HepG2 (cell line): ENCODE measurements at regions not wholly inside any gene's neighbourhood (a gene's known extent, or its start where the extent isn't known, plus 50 kb on each side); places are given as distances from the start of the nearest gene placed in this dataset.

ENCODE experiments used
- ATAC-seq: fragments of 200-7000 bp; cut with Tn5 transposase; 3 replicates; pipeline ENCODE4 v1.9.1; 2020; ENCODE audit warnings: mild to moderate bottlenecking, moderate library complexity
- BruUV-seq: library from RNA; stranded (reverse); fragments of 400-500 nt; replicated peaks from 2 replicates; lab custom pipeline; 2021; lab: Mats Ljungman, UMichigan
- CTCF ChIA-PET: fragments of 300-600 bp; formaldehyde crosslinking; extraction: SDS; loops from one replicate; lab custom pipeline; 2021; ENCODE audit warnings: low total read pairs, inconsistent platforms, low intra/inter-chr PET ratio; lab: Yijun Ruan, JAX
- POLR2A ChIA-PET: fragments of 350-600 bp; sonication (Branson Sonifier 250); formaldehyde crosslinking; loops from one replicate; lab custom pipeline; 2020; ENCODE audit warnings: antibody characterized with exemption, inconsistent platforms; lab: Yijun Ruan, JAX
- DNase-seq: peaks from one replicate; pipeline ENCODE4 v3.0.0-alpha.2; 2015; ENCODE audit warnings: low spot score
- FAIRE-seq: peaks from 3 replicates; lab custom pipeline; 2011; peaks lifted over from hg19 to GRCh38; lab: Jason Lieb, UNC
- H2AFZ ChIP-seq: one replicate; pipeline ENCODE4 v1.6.1; 2011; ENCODE audit warnings: low read length, inconsistent platforms
- H3K27ac ChIP-seq: fragments of 300-600 bp; 3 replicates; pipeline ENCODE4 v1.8.0; 2011; ENCODE audit warnings: mixed run types, mild to moderate bottlenecking, mixed read lengths, low read length, inconsistent platforms; ENCODE audit not compliant: insufficient read depth; ENCODE audit errors: extremely low read length
- H3K27me3 ChIP-seq, 2 experiments: fragments of 200-600 bp in 1 of 2; 2 replicates in 1 of 2; 3 replicates in 1 of 2; pipeline versions ENCODE4 v1.6.0 to v1.8.0; 2011; ENCODE audit warnings: low read length in 2 of 2, mild to moderate bottlenecking in 2 of 2, moderate library complexity in 2 of 2, inconsistent platforms in 1 of 2; ENCODE audit not compliant: insufficient read depth in 2 of 2, control insufficient read depth in 1 of 2
- H3K36me3 ChIP-seq, 2 experiments: fragments of 200-600 bp in 1 of 2; replicated peaks in 1 of 2; 2 replicates in 1 of 2; 3 replicates in 1 of 2; pipeline versions ENCODE4 v1.5.1 to v1.8.0; 2011; ENCODE audit warnings: low read length in 2 of 2, inconsistent platforms in 1 of 2; ENCODE audit not compliant: insufficient read depth in 2 of 2, control insufficient read depth in 1 of 2
- H3K4me1 ChIP-seq: 2 replicates; pipeline ENCODE4 v1.5.1; 2012; ENCODE audit warnings: low read length, inconsistent platforms; ENCODE audit not compliant: insufficient read depth
- H3K4me2 ChIP-seq: 2 replicates; pipeline ENCODE4 v1.6.0; 2011; ENCODE audit warnings: low read depth, low read length, inconsistent platforms
- H3K4me3 ChIP-seq, 3 experiments: fragments of 200-600 bp in 1 of 3; sonication (generic), shearing (Covaris generic) in 1 of 3; replicated peaks in 1 of 3; 2 replicates each; pipeline ENCODE4 v1.5.1; 2011 to 2016; ENCODE audit warnings: low read length in 3 of 3, inconsistent platforms in 2 of 3, low read depth in 2 of 3, mild to moderate bottlenecking in 2 of 3, control low read depth in 1 of 3, mixed read lengths in 1 of 3; ENCODE audit not compliant: insufficient read depth in 1 of 3
- H3K79me2 ChIP-seq: one replicate; pipeline ENCODE4 v1.6.1; 2011; ENCODE audit warnings: low read length, inconsistent platforms; ENCODE audit not compliant: insufficient read depth
- H3K9ac ChIP-seq: 2 replicates; pipeline ENCODE4 v1.6.0; 2011; ENCODE audit warnings: mild to moderate bottlenecking, low read depth, low read length, inconsistent platforms; ENCODE audit not compliant: insufficient read depth
- H3K9me3 ChIP-seq: 2 replicates; pipeline ENCODE4 v1.5.1; 2012; ENCODE audit warnings: mild to moderate bottlenecking, low read length
- H4K20me1 ChIP-seq: 2 replicates; pipeline ENCODE4 v1.6.0; 2011; ENCODE audit warnings: inconsistent platforms, mild to moderate bottlenecking, low read length, moderate library complexity; ENCODE audit not compliant: insufficient read depth
- DZIP1 ChIP-seq: sonication (generic); formaldehyde crosslinking; IDR thresholded peaks from 2 replicates; pipeline ENCODE4 v1.5.0; 2020; ENCODE audit warnings: mild to moderate bottlenecking, missing genetic modification reagents
- FIP1L1 ChIP-seq: fragments of 200-400 bp; formaldehyde crosslinking; IDR thresholded peaks from 2 replicates; pipeline ENCODE4 v1.6.1; 2018; ENCODE audit warnings: low read depth, mild to moderate bottlenecking, low read length, moderate library complexity, borderline replicate concordance; ENCODE audit not compliant: insufficient read depth
- HBP1 ChIP-seq: IDR thresholded peaks from 2 replicates; pipeline ENCODE4 v1.6.1; 2016; ENCODE audit warnings: low read depth, control low read depth
- NFYC ChIP-seq: IDR thresholded peaks from 2 replicates; pipeline ENCODE4 v1.6.1; 2016; ENCODE audit warnings: missing genetic modification reagents, missing compliant biosample characterization
- PREB ChIP-seq: sonication (generic); formaldehyde crosslinking; IDR thresholded peaks from 2 replicates; pipeline ENCODE4 v1.4.0; 2020; ENCODE audit warnings: missing genetic modification reagents
- RFX5 ChIP-seq: IDR thresholded peaks from 2 replicates; pipeline ENCODE4 v1.6.1; 2011; ENCODE audit warnings: low read depth, low read length, improper control_type of control experiment
- SP4 ChIP-seq: sonication (generic); formaldehyde crosslinking; IDR thresholded peaks from 2 replicates; pipeline ENCODE4 v1.8.1; 2023; ENCODE audit warnings: mild to moderate bottlenecking, missing genetic modification reagents
- THAP8 ChIP-seq: sonication (generic); formaldehyde crosslinking; IDR thresholded peaks from 2 replicates; pipeline ENCODE4 v1.5.1; 2020; ENCODE audit warnings: missing genetic modification reagents, mild to moderate bottlenecking, borderline replicate concordance
- THRA ChIP-seq: sonication (generic); formaldehyde crosslinking; IDR thresholded peaks from 2 replicates; pipeline ENCODE4 v1.4.0; 2020; ENCODE audit warnings: missing genetic modification reagents, borderline replicate concordance
- TMF1 ChIP-seq: sonication (generic); formaldehyde crosslinking; IDR thresholded peaks from 2 replicates; pipeline ENCODE4 v1.8.1; 2022; ENCODE audit warnings: low read depth, missing genetic modification reagents
- TRIM22 ChIP-seq: fragments of 450-650 bp; IDR thresholded peaks from 2 replicates; pipeline ENCODE4 v1.6.1; 2017
- ZNF337 ChIP-seq: sonication (generic); formaldehyde crosslinking; IDR thresholded peaks from 2 replicates; pipeline ENCODE4 v1.5.1; 2020; ENCODE audit warnings: missing genetic modification reagents, low read depth, mild to moderate bottlenecking, borderline replicate concordance
- ZNF451 ChIP-seq: sonication (generic); formaldehyde crosslinking; IDR thresholded peaks from 2 replicates; pipeline ENCODE4 v1.5.0; 2020; ENCODE audit warnings: mild to moderate bottlenecking, missing genetic modification reagents
- ZNF580 ChIP-seq: IDR thresholded peaks from 2 replicates; pipeline ENCODE4 v1.6.1; 2016; ENCODE audit warnings: low read depth, borderline replicate concordance
- ZNF891 ChIP-seq: sonication (generic); formaldehyde crosslinking; IDR thresholded peaks from 2 replicates; pipeline ENCODE4 v1.5.0; 2020; ENCODE audit warnings: mild to moderate bottlenecking, missing genetic modification reagents
- WGBS: methylation state at CpG from one replicate; pipeline ENCODE4 v1.1.6; 2017; ENCODE audit warnings: low lambda C conversion rate; 5-methylcytosine and 5-hydroxymethylcytosine counted together
- in situ Hi-C: cut with HindIII; loops from 2 replicates; pipeline ENCODE4 v1.10.0; 2017; ENCODE audit warnings: low pct_unique_long_range_greater_than_20kb; ENCODE audit not compliant: extremely low pct_ligation_motif_present
- intact Hi-C: fragments of 100-400 bp; cut with micrococcal nuclease; formaldehyde crosslinking; loops from one replicate; pipeline ENCODE4 v1.10.0; 2022; ENCODE audit not compliant: unreplicated experiment

- TF ChIP-seq TMF1 (no peak), RFX5 (no peak), ZNF891 (no peak)
These were observed 135.4 kb upstream of the SOD1 start (continued) for GRCh38 chr21:31524140-31524539.

GRCh38 chr21:31521515-31521914, 138.0 kb upstream of the SOD1 start:
- no peaks in the 10 kb centered on the region for H3K4me1 ChIP-seq
- H3K4me2 ChIP-seq, result no peak overlapping the region
- H3K4me3 ChIP-seq, result no peak overlapping the region
- no peaks in the 10 kb centered on the region for H3K79me2 ChIP-seq
- CTCF ChIA-PET, result no interaction called here
- 36% methylated on average over 3 of the region's 3 CpGs for WGBS
- in situ Hi-C loops (no loop called here), intact Hi-C loops (no loop called here)
- H3K9ac ChIP-seq, result no peak overlapping the region
- H2AFZ ChIP-seq, result no peak overlapping the region
- H3K9me3 ChIP-seq, result no peaks in the 10 kb centered on the region
- no TSS peak for BruUV-seq
- FAIRE-seq (no peak), ATAC-seq (no peak), DNase-seq (no peak)
- no peaks in the 10 kb centered on the region; a peak in 2 of 5 replicates for H3K27me3 ChIP-seq
- H3K27ac ChIP-seq, result no peak overlapping the region
- H4K20me1 ChIP-seq, result no peaks in the 10 kb centered on the region
- no peaks in the 10 kb centered on the region for H3K36me3 ChIP-seq
- POLR2A ChIA-PET, result no interaction called here
- TF ChIP-seq SP4 (CRISPR knock-in tag) (no peak), THRA (CRISPR knock-in tag) (no peak), ZNF337 (CRISPR knock-in tag) (no peak), NFYC (no peak), THAP8 (CRISPR knock-in tag) (no peak), DZIP1 (CRISPR knock-in tag) (no peak), ZNF451 (CRISPR knock-in tag) (no peak), ZNF580 (no peak), TRIM22 (no peak), HBP1 (no peak), PREB (CRISPR knock-in tag) (no peak), FIP1L1 (no peak), ZNF891 (no peak)
